ENCODE measurements at regions not wholly inside any gene's neighbourhood (a gene's known extent, or its start where the extent isn't known, plus 50 kb on each side); places are given as distances from the start of the nearest gene placed in this dataset.

- TF ChIP-seq CTCF (conservative IDR thresholded peaks at IDR 0.05): no peak
- TF ChIP-seq EZH2 (IDR thresholded peaks at IDR 0.05; ENCODE audit: low read depth): no peak
Observed at GRCh38 chr6:126464245-126464644, 124.3 kb downstream of the CENPW start.

All from PC-9 (cell line).